ENCODE measurements at regions not wholly inside any gene's neighbourhood (a gene's known extent, or its start where the extent isn't known, plus 50 kb on each side); places are given as distances from the start of the nearest gene placed in this dataset.

- TF ChIP-seq GATA1 (IDR thresholded peaks at IDR 0.05; ENCODE audit: low read depth, low read length) (no peak), POLR2A (IDR thresholded peaks at IDR 0.05; ENCODE audit: low read length) (no peak)
Measured at GRCh38 chr3:176578316-176578715, 619.0 kb downstream of the TBL1XR1 start.

Data from erythroblast (primary cell).